GM06990 (cell line): ENCODE measurements at regions not wholly inside any gene's neighbourhood (a gene's known extent, or its start where the extent isn't known, plus 50 kb on each side); places are given as distances from the start of the nearest gene placed in this dataset.

Experiments
- DNase-seq: peaks from one replicate; pipeline ENCODE4 v3.0.0-alpha.2; 2011; ENCODE audit not compliant: insufficient read length; ENCODE audit errors: extremely low read depth
- H3K27me3 ChIP-seq: replicated peaks from 2 replicates; pipeline ENCODE4 v1.6.0; 2011; ENCODE audit warnings: low read length; ENCODE audit not compliant: control insufficient read depth, insufficient read depth
- H3K36me3 ChIP-seq: 2 replicates; pipeline ENCODE4 v1.5.1; 2011; ENCODE audit warnings: low read length; ENCODE audit not compliant: control insufficient read depth, insufficient read depth
- H3K4me3 ChIP-seq: replicated peaks from 2 replicates; pipeline ENCODE4 v1.5.1; 2011; ENCODE audit warnings: low read depth, mild to moderate bottlenecking, control low read depth, low read length
- TF ChIP-seq, protein P1 (sequence below): IDR thresholded peaks from 2 replicates; pipeline ENCODE4 v1.5.1; 2011; ENCODE audit warnings: low read length, control low read depth, mild to moderate bottlenecking, inconsistent platforms; ENCODE audit not compliant: insufficient read depth, poor library complexity, severe bottlenecking

DNA sequence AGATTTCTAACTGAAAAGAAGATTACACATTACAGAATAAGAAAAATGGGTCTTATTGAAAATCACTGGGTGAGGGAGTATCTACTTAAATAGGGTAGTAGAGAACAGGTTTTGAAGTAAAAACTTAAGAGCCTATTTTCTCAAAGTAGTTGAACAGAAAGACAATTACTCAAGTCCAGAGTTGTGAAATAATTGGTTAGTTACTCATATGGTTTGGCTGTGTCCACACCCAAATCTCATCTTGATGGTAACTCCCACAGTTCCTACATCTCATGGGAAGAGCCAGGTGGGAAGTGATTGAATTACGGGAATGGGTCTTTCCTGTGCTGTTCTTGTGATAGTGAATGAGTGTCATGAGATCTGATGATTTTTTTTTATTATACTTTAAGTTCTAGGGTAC lies 1035.3 kb upstream of the GJE1 start:
- no peaks in the 10 kb centered on the region for H3K36me3 ChIP-seq
- TF ChIP-seq, protein P1, sequence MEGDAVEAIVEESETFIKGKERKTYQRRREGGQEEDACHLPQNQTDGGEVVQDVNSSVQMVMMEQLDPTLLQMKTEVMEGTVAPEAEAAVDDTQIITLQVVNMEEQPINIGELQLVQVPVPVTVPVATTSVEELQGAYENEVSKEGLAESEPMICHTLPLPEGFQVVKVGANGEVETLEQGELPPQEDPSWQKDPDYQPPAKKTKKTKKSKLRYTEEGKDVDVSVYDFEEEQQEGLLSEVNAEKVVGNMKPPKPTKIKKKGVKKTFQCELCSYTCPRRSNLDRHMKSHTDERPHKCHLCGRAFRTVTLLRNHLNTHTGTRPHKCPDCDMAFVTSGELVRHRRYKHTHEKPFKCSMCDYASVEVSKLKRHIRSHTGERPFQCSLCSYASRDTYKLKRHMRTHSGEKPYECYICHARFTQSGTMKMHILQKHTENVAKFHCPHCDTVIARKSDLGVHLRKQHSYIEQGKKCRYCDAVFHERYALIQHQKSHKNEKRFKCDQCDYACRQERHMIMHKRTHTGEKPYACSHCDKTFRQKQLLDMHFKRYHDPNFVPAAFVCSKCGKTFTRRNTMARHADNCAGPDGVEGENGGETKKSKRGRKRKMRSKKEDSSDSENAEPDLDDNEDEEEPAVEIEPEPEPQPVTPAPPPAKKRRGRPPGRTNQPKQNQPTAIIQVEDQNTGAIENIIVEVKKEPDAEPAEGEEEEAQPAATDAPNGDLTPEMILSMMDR, result no peak
- no peak overlapping the region for H3K4me3 ChIP-seq
- DNase-seq, result no peak
- no peaks in the 10 kb centered on the region for H3K27me3 ChIP-seq

DNA sequence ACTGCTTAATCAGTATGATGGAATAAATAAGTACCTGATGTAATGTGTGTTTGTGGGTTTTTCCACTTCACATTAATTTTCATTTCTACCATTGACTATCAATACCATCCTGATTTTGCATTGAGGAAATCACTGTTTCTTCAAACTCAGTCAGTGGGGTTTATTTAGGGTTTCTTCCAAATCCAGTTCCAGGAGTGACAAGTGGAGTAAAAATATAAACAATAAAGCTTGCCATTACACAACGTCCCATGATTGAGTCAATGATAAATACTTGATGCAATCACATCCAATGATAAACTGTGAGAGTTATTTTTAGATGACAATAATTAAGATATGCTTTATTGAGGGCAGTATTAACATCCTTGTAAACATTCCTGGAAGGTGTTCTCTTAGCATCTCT lies 1037.4 kb upstream of the GJE1 start:
- Histone ChIP-seq H3K27me3 (no peaks in the 10 kb centered on the region), H3K36me3 (no peaks in the 10 kb centered on the region), H3K4me3 (no peak overlapping the region)
- DNase-seq, result no peak
- TF ChIP-seq, protein P1, result no peak

GRCh38 chr6:141088171-141088570 lies 1044.6 kb upstream of the GJE1 start:
- TF ChIP-seq, protein P1, result no peak

GRCh38 chr6:141077355-141078333 lies 1055.1 kb upstream of the GJE1 start:
- Histone ChIP-seq H3K4me3 (no peak overlapping the region), H3K27me3 (no peaks in the 10 kb centered on the region), H3K36me3 (no peaks in the 10 kb centered on the region)
- no peak for DNase-seq
- TF ChIP-seq, protein P1, result peak; percentile 15

More at GRCh38 chr6:141088171-141088570, 1044.6 kb upstream of the GJE1 start:
- no peak for DNase-seq
- Histone ChIP-seq H3K36me3 (no peaks in the 10 kb centered on the region), H3K4me3 (no peak overlapping the region), H3K27me3 (no peaks in the 10 kb centered on the region)

DNA sequence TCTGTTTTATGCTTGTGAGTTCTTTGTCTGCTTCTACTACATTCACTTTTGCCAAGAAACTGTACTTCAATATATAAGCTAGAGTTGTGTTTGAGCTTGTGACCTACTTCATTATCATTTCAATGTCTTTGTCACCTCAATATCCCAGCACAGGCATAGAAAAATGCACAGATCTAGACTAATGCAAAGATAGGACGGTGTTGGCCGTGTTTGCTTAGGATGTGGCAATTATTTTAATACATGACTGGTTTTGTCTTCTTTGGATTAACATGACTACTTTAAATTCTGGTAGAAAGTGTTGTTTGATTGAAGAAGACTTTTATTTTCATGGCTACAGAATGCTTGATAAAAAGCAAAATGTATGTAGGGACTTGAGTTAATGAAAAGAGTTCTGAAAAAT lies 1075.0 kb upstream of the GJE1 start:
- DNase-seq, result no peak
- no peak overlapping the region for H3K4me3 ChIP-seq
- H3K36me3 ChIP-seq, result no peaks in the 10 kb centered on the region
- TF ChIP-seq, protein P1, result no peak
- H3K27me3 ChIP-seq, result no peaks in the 10 kb centered on the region
